Immature natural killer cell (primary cell): ENCODE measurements at regions not wholly inside any gene's neighbourhood (a gene's known extent, or its start where the extent isn't known, plus 50 kb on each side); places are given as distances from the start of the nearest gene placed in this dataset.
"Not testable (repeated sequence)": the region's sequence is repeated elsewhere in the genome, so short reads cannot be mapped to it uniquely, and the experiment has no call there.

Experiments
- DNase-seq, 3 donors: peaks; one replicate each; pipeline ENCODE4 v3.0.0; 2022; ENCODE audit warnings: mixed read lengths in 1 of 3
- H3K27ac Mint-ChIP-seq, 6 donors: one replicate each; pipeline ENCODE4 v1.8.0; 2020; ENCODE audit warnings: mixed read lengths in 6 of 6, mild to moderate bottlenecking in 5 of 6, inconsistent platforms in 4 of 6, moderate library complexity in 3 of 6
- H3K27me3 Mint-ChIP-seq, 3 donors: one replicate each; pipeline ENCODE4 v1.8.0; 2020 to 2021; ENCODE audit warnings: low read depth in 3 of 3, mild to moderate bottlenecking in 3 of 3, mixed read lengths in 3 of 3, moderate library complexity in 3 of 3, inconsistent platforms in 1 of 3
- H3K36me3 Mint-ChIP-seq, 3 donors: one replicate each; pipeline ENCODE4 v1.8.0; 2020; ENCODE audit warnings: mixed read lengths in 3 of 3, inconsistent platforms in 2 of 3, mild to moderate bottlenecking in 2 of 3
- H3K4me1 Mint-ChIP-seq, 2 donors: one replicate each; pipeline ENCODE4 v1.8.0; 2020; ENCODE audit warnings: inconsistent platforms in 2 of 2, mild to moderate bottlenecking in 2 of 2, mixed read lengths in 2 of 2, moderate library complexity in 1 of 2
- H3K4me3 Mint-ChIP-seq, 5 donors: one replicate each; pipeline ENCODE4 v1.8.0; 2020; ENCODE audit warnings: mild to moderate bottlenecking in 5 of 5, mixed read lengths in 5 of 5, inconsistent platforms in 3 of 5, moderate library complexity in 3 of 5
- H3K9me3 Mint-ChIP-seq, 6 donors: one replicate each; pipeline ENCODE4 v1.8.0; 2020; ENCODE audit warnings: mild to moderate bottlenecking in 6 of 6, mixed read lengths in 6 of 6, inconsistent platforms in 4 of 6, moderate library complexity in 3 of 6

GRCh38 chr1:219863816-219864215 is 64.5 kb downstream of the SLC30A10 start:
- not testable (repeated sequence) for H3K36me3 Mint-ChIP-seq, H3K27ac Mint-ChIP-seq, H3K4me1 Mint-ChIP-seq, DNase-seq, H3K4me3 Mint-ChIP-seq, H3K27me3 Mint-ChIP-seq
- peaks cover 0 to 12% (median 6%) of the 10 kb centered on the region in 6 donors for H3K9me3 Mint-ChIP-seq

- peaks cover 0 to 7% (median 0%) of the 10 kb centered on the region in 3 donors for H3K27me3 Mint-ChIP-seq
- no peaks in the 10 kb centered on the region for H3K36me3 Mint-ChIP-seq
- H3K9me3 Mint-ChIP-seq, result peaks cover 0 to 12% (median 8%) of the 10 kb centered on the region in 6 donors
Measured at GRCh38 chr1:219862366-219862765, 66.0 kb downstream of the SLC30A10 start.

GRCh38 chr1:219858980-219859379 is 69.4 kb downstream of the SLC30A10 start:
- no peak overlapping the region for H3K4me3 Mint-ChIP-seq
- H3K4me1 Mint-ChIP-seq, result no peaks in the 10 kb centered on the region
- H3K36me3 Mint-ChIP-seq, result no peaks in the 10 kb centered on the region
- H3K9me3 Mint-ChIP-seq, result peaks cover 3 to 16% (median 10%) of the 10 kb centered on the region in 6 donors
- DNase-seq, result no peak
- no peak overlapping the region for H3K27ac Mint-ChIP-seq
- peaks cover 0 to 3% (median 0%) of the 10 kb centered on the region in 3 donors for H3K27me3 Mint-ChIP-seq

More at GRCh38 chr1:219862366-219862765, 66.0 kb downstream of the SLC30A10 start:
- no peak for DNase-seq
- Mint-ChIP-seq H3K4me1 (no peaks in the 10 kb centered on the region), H3K4me3 (no peak overlapping the region), H3K27ac (no peak overlapping the region)

GRCh38 chr1:219847215-219847855 is 81.0 kb downstream of the SLC30A10 start:
- Mint-ChIP-seq H3K36me3 (no peaks in the 10 kb centered on the region), H3K27ac (no peak overlapping the region), H3K4me1 (no peaks in the 10 kb centered on the region), H3K9me3 (peaks cover 0 to 13% (median 2%) of the 10 kb centered on the region in 6 donors), H3K4me3 (no peak overlapping the region), H3K27me3 (no peaks in the 10 kb centered on the region)
- no peak for DNase-seq

GRCh38 chr1:219839595-219839994 is 88.8 kb downstream of the SLC30A10 start:
- H3K4me3 Mint-ChIP-seq, H3K36me3 Mint-ChIP-seq, H3K27ac Mint-ChIP-seq, H3K4me1 Mint-ChIP-seq, H3K9me3 Mint-ChIP-seq, H3K27me3 Mint-ChIP-seq, DNase-seq: not testable (repeated sequence)

GRCh38 chr1:219837994-219838294 is 90.4 kb downstream of the SLC30A10 start:
- Mint-ChIP-seq H3K27me3 (peaks cover 0 to 2% (median 2%) of the 10 kb centered on the region in 3 donors), H3K4me3 (no peak overlapping the region), H3K27ac (no peak overlapping the region), H3K9me3 (peaks cover 0 to 4% (median 0%) of the 10 kb centered on the region in 6 donors), H3K36me3 (no peaks in the 10 kb centered on the region), H3K4me1 (no peaks in the 10 kb centered on the region)
- DNase-seq, result no peak

GRCh38 chr1:219837274-219837993 is 90.9 kb downstream of the SLC30A10 start:
- DNase-seq, result no peak
- H3K9me3 Mint-ChIP-seq, result peaks cover 0 to 4% (median 0%) of the 10 kb centered on the region in 6 donors
- no peaks in the 10 kb centered on the region for H3K4me1 Mint-ChIP-seq
- peaks cover 0 to 2% (median 2%) of the 10 kb centered on the region in 3 donors for H3K27me3 Mint-ChIP-seq
- no peak overlapping the region for H3K4me3 Mint-ChIP-seq
- H3K27ac Mint-ChIP-seq, result no peak overlapping the region
- H3K36me3 Mint-ChIP-seq, result no peaks in the 10 kb centered on the region

- peaks cover 0 to 4% (median 2%) of the 10 kb centered on the region in 3 donors for H3K27me3 Mint-ChIP-seq
- peaks cover 0 to 5% (median under 1%) of the 10 kb centered on the region in 6 donors for H3K9me3 Mint-ChIP-seq
- H3K36me3 Mint-ChIP-seq, result no peaks in the 10 kb centered on the region
- H3K4me3 Mint-ChIP-seq, result no peak overlapping the region
- no peak for DNase-seq
- H3K27ac Mint-ChIP-seq, result no peak overlapping the region
- H3K4me1 Mint-ChIP-seq, result no peaks in the 10 kb centered on the region
Measured at GRCh38 chr1:219834314-219834917, 93.9 kb downstream of the SLC30A10 start.

- H3K27ac Mint-ChIP-seq, result no peak overlapping the region
- peaks cover 0 to 3% (median 2%) of the 10 kb centered on the region in 3 donors for H3K27me3 Mint-ChIP-seq
- H3K9me3 Mint-ChIP-seq, result peaks cover 0 to 5% (median under 1%) of the 10 kb centered on the region in 6 donors
- H3K4me1 Mint-ChIP-seq, result no peaks in the 10 kb centered on the region
- no peak overlapping the region for H3K4me3 Mint-ChIP-seq
- H3K36me3 Mint-ChIP-seq, result no peaks in the 10 kb centered on the region
- no peak for DNase-seq
Measured at GRCh38 chr1:219833214-219833815, 95.0 kb downstream of the SLC30A10 start.

GRCh38 chr1:219826290-219826689 is 102.1 kb downstream of the SLC30A10 start:
- Mint-ChIP-seq H3K9me3 (peaks cover 0 to 8% (median under 1%) of the 10 kb centered on the region in 6 donors), H3K4me1 (no peaks in the 10 kb centered on the region), H3K4me3 (no peak overlapping the region), H3K27ac (no peak overlapping the region), H3K36me3 (no peaks in the 10 kb centered on the region), H3K27me3 (peaks cover 0 to 2% (median 2%) of the 10 kb centered on the region in 3 donors)
- DNase-seq, result no peak

- DNase-seq, result no peak
- H3K36me3 Mint-ChIP-seq, result no peaks in the 10 kb centered on the region
- peaks cover 0 to 8% (median under 1%) of the 10 kb centered on the region in 6 donors for H3K9me3 Mint-ChIP-seq
- H3K27ac Mint-ChIP-seq, result no peak overlapping the region
- H3K27me3 Mint-ChIP-seq, result peaks cover 0 to 2% (median 2%) of the 10 kb centered on the region in 3 donors
- H3K4me1 Mint-ChIP-seq, result no peaks in the 10 kb centered on the region
- H3K4me3 Mint-ChIP-seq, result no peak overlapping the region
Measured at GRCh38 chr1:219825355-219825754, 103.0 kb downstream of the SLC30A10 start.

- Mint-ChIP-seq H3K4me1 (no peaks in the 10 kb centered on the region), H3K27ac (no peak overlapping the region), H3K9me3 (peaks cover 0 to 8% (median under 1%) of the 10 kb centered on the region in 6 donors), H3K36me3 (no peaks in the 10 kb centered on the region), H3K27me3 (peaks cover 0 to under 1% (median 0%) of the 10 kb centered on the region in 3 donors), H3K4me3 (no peak overlapping the region)
- DNase-seq, result no peak
Measured at GRCh38 chr1:219824338-219824737, 104.0 kb downstream of the SLC30A10 start.

GRCh38 chr1:219820551-219820950 is 107.8 kb downstream of the SLC30A10 start:
- H3K27ac Mint-ChIP-seq, result no peak overlapping the region

GRCh38 chr1:219817914-219818313 is 110.4 kb downstream of the SLC30A10 start:
- no peaks in the 10 kb centered on the region for H3K4me1 Mint-ChIP-seq

More at GRCh38 chr1:219820551-219820950, 107.8 kb downstream of the SLC30A10 start:
- Mint-ChIP-seq H3K9me3 (peaks cover 0 to 6% (median under 1%) of the 10 kb centered on the region in 6 donors), H3K4me3 (no peak overlapping the region), H3K4me1 (no peaks in the 10 kb centered on the region), H3K36me3 (no peaks in the 10 kb centered on the region), H3K27me3 (peaks cover 0 to 3% (median 0%) of the 10 kb centered on the region in 3 donors)
- DNase-seq, result no peak

More at GRCh38 chr1:219817914-219818313, 110.4 kb downstream of the SLC30A10 start:
- no peak overlapping the region for H3K4me3 Mint-ChIP-seq
- H3K9me3 Mint-ChIP-seq, result peaks cover 0 to 9% (median 2%) of the 10 kb centered on the region in 6 donors
- H3K27ac Mint-ChIP-seq, result no peak overlapping the region
- H3K36me3 Mint-ChIP-seq, result no peaks in the 10 kb centered on the region
- peaks cover 0 to 7% (median 5%) of the 10 kb centered on the region in 3 donors for H3K27me3 Mint-ChIP-seq
- no peak for DNase-seq
